ENCODE measurements at regions not wholly inside any gene's neighbourhood (a gene's known extent, or its start where the extent isn't known, plus 50 kb on each side); places are given as distances from the start of the nearest gene placed in this dataset.
A peak's percentile ranks its signal among the peaks of the same experiment; 100 is the strongest.

DNA sequence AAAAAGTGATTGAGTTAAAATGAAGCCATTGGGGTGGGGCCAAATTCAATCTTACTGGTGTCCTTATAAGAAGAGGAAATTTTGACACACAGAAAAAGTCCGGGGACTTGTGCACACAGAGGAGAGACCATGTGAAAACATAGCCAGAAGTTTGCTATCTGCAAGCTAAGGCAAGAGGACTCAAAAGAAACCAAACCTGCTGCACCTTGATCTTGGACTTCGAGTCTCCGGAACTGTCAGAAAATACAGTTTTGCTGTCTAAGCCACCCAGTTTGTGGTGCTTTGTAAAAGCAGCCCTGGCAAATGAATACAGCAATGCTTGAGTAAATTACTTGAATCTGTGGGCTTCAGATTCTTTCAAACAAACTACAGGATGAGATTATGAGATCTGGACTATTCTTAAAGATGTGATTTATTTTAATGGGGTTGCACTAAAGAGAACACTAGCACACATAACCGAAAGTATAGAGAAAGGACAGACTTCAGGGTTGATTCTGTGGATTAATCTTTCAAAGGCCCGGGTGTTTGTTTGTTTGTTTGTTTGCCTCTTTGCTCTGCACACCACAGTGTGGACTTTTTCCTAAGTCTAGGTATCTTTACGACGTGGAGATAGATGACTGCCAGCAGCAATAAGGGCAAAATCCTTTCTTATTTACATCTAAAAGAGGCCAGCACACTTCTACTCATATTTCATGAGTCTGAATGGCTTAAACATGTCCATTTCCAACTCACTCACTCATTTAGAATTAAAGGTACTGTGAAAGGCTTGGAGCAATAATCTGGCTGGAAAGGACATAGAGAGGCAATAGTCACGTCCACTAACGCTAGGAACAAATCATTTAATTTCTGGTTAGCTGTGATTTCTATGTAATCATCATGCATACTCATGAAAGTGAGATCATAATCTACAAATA is 53.9 kb upstream of the SSR3 start:
- no peak for DNase-seq (ENCODE audit: extremely low read depth, insufficient read length)
- Histone ChIP-seq H3K27me3 (replicated peaks; ENCODE audit: control insufficient read depth, insufficient read depth, low read length) (no peaks in the 10 kb centered on the region), H3K4me3 (replicated peaks; ENCODE audit: low read depth, low read length) (no peak overlapping the region), H3K36me3 (ENCODE audit: control insufficient read depth, insufficient read depth, low read length) (no peaks in the 10 kb centered on the region)
- TF ChIP-seq, protein P1, sequence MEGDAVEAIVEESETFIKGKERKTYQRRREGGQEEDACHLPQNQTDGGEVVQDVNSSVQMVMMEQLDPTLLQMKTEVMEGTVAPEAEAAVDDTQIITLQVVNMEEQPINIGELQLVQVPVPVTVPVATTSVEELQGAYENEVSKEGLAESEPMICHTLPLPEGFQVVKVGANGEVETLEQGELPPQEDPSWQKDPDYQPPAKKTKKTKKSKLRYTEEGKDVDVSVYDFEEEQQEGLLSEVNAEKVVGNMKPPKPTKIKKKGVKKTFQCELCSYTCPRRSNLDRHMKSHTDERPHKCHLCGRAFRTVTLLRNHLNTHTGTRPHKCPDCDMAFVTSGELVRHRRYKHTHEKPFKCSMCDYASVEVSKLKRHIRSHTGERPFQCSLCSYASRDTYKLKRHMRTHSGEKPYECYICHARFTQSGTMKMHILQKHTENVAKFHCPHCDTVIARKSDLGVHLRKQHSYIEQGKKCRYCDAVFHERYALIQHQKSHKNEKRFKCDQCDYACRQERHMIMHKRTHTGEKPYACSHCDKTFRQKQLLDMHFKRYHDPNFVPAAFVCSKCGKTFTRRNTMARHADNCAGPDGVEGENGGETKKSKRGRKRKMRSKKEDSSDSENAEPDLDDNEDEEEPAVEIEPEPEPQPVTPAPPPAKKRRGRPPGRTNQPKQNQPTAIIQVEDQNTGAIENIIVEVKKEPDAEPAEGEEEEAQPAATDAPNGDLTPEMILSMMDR (IDR thresholded peaks at IDR 0.05; ENCODE audit: insufficient read depth, low read length, poor library complexity, severe bottlenecking), result no peak

DNA sequence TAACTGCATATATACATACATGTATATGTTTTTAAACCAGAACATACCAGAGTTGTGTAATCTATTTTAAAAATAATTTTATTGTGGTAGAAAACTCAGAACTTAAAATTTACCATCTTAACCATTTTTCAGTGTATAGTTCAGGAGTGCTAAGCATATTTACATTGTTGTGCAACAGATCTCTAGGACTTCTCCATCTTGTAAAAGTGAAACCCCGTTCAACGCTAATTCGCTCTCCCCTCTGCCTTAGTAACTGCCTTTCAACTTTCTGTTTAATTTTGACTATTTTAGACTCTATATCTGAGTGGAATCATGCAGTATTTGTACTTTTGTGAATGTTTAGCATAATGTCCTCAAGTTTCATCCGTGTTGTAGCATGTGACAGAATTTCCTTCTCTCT is 51.8 kb upstream of the SSR3 start:
- Histone ChIP-seq H3K4me3 (replicated peaks; ENCODE audit: low read depth, low read length) (peak overlapping the region; percentile 17), H3K27me3 (replicated peaks; ENCODE audit: control insufficient read depth, insufficient read depth, low read length) (no peaks in the 10 kb centered on the region), H3K36me3 (ENCODE audit: control insufficient read depth, insufficient read depth, low read length) (no peaks in the 10 kb centered on the region)
- TF ChIP-seq, protein P1 (IDR thresholded peaks at IDR 0.05; ENCODE audit: insufficient read depth, low read length, poor library complexity, severe bottlenecking), result no peak
- no peak for DNase-seq (ENCODE audit: extremely low read depth, insufficient read length)

DNA sequence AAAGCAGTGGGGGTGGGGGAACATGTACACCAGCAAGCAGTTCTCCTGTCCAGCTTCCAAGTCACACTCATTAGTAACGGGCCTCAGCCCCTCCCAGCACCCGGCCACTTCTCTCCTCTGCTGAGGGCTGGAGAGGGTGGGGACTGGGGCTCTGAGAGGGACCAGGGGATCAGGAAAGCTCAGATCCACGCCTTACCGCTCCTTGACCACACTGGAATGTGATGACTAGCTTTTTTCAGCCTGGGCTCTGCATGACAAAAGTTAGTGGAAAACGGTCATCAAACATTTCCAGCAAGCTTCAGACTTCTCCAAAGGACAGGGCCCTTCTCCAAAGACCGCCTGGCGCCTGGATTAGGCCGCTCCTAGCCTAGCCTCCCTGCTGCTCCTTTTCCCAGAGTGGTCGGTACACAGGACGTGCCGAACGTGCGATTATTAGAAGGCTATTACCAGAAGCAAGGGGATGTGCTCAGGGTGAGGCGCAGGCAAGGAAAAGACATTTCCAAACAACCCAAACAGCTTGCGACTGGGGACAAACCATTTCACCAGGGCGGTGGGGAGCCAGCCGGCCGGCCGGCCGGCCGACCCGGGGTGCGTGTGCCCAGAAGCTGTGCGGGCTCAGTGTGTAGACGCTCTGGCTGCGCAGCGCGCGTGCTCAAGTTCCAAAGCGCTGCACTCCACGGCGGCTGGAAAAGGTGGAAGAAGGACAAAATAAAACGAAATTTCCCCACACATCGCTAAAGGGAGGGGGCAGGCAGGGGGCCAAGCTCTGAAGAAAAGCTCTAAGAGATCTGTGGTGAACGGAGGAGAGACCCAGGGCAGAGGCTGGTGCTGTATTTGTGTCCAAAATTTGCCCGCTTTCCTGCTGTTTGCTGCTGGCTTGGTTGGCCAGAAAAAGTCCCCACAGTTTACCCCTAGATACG is 51.0 kb upstream of the SSR3 start:
- no peaks in the 10 kb centered on the region for H3K27me3 ChIP-seq (replicated peaks; ENCODE audit: control insufficient read depth, insufficient read depth, low read length)
- TF ChIP-seq, protein P1 (IDR thresholded peaks at IDR 0.05; ENCODE audit: insufficient read depth, low read length, poor library complexity, severe bottlenecking), result no peak
- peak overlapping the region; percentile 51 for H3K4me3 ChIP-seq (replicated peaks; ENCODE audit: low read depth, low read length)
- DNase-seq (ENCODE audit: extremely low read depth, insufficient read length), result peak; percentile 15
- no peaks in the 10 kb centered on the region for H3K36me3 ChIP-seq (ENCODE audit: control insufficient read depth, insufficient read depth, low read length)

DNA sequence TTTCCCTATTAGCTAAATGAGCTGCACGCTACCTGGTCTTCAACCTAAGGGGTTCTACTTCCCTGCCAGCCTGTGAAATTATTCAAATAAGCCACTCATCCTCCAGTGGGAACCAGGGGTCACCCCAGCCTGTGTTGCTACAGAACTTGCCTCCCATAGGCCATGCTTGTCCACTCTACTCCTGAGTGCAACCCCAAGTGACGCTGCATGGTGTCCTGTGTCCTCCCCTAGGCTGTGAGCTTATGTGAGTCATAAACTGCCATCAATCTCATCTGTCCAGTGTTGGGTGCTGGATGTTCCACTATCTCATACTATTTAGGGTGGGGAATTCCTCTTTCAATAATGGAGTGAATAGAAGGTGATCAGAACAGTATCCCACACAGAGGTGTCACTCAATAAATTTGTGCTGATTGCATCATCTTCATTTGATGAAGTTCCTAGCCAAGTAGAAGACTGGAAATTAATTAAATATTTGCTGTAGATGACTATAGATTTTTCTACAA is 49.8 kb upstream of the SSR3 start:
- Histone ChIP-seq H3K36me3 (ENCODE audit: control insufficient read depth, insufficient read depth, low read length) (no peaks in the 10 kb centered on the region), H3K4me3 (replicated peaks; ENCODE audit: low read depth, low read length) (no peak overlapping the region), H3K27me3 (replicated peaks; ENCODE audit: control insufficient read depth, insufficient read depth, low read length) (no peaks in the 10 kb centered on the region)
- no peak for DNase-seq (ENCODE audit: extremely low read depth, insufficient read length)
- TF ChIP-seq, protein P1 (IDR thresholded peaks at IDR 0.05; ENCODE audit: insufficient read depth, low read length, poor library complexity, severe bottlenecking), result no peak
